IgD-negative memory B cell (primary cell): ENCODE measurements at regions not wholly inside any gene's neighbourhood (a gene's known extent, or its start where the extent isn't known, plus 50 kb on each side); places are given as distances from the start of the nearest gene placed in this dataset.
"Not testable (repeated sequence)": the region's sequence is repeated elsewhere in the genome, so short reads cannot be mapped to it uniquely, and the experiment has no call there.

Experiments used
- H3K27ac Mint-ChIP-seq, 3 donors: one replicate each; pipeline ENCODE4 v1.8.0; 2020 to 2022; ENCODE audit warnings: mild to moderate bottlenecking in 3 of 3, mixed read lengths in 3 of 3, moderate library complexity in 1 of 3
- H3K27me3 Mint-ChIP-seq: one replicate; pipeline ENCODE4 v1.8.0; 2021; ENCODE audit warnings: mixed read lengths
- H3K36me3 Mint-ChIP-seq: one replicate; pipeline ENCODE4 v1.8.0; 2020; ENCODE audit warnings: mild to moderate bottlenecking, mixed read lengths
- H3K4me1 Mint-ChIP-seq, 3 donors: one replicate each; pipeline ENCODE4 v1.8.0; 2020 to 2022; ENCODE audit warnings: mixed read lengths in 3 of 3, mild to moderate bottlenecking in 1 of 3
- H3K4me3 Mint-ChIP-seq, 4 donors: one replicate each; pipeline ENCODE4 v1.8.0; 2020 to 2022; ENCODE audit warnings: mild to moderate bottlenecking in 4 of 4, mixed read lengths in 4 of 4, moderate library complexity in 3 of 4
- H3K9me3 Mint-ChIP-seq, 3 donors: one replicate each; pipeline ENCODE4 v1.8.0; 2020 to 2021; ENCODE audit warnings: mixed read lengths in 3 of 3, mild to moderate bottlenecking in 1 of 3

GRCh38 chrX:142601792-142602191 lies 396.7 kb upstream of the MAGEC2 start:
- Mint-ChIP-seq H3K36me3 (no peaks in the 10 kb centered on the region), H3K4me3 (no peak overlapping the region), H3K4me1 (no peaks in the 10 kb centered on the region), H3K27ac (no peak overlapping the region), H3K9me3 (peaks cover 2 to 7% (median 5%) of the 10 kb centered on the region in 3 donors), H3K27me3 (peaks cover 2% of the 10 kb centered on the region)

- Mint-ChIP-seq H3K9me3 (peaks cover 0 to 8% (median 6%) of the 10 kb centered on the region in 3 donors), H3K36me3 (no peaks in the 10 kb centered on the region), H3K4me3 (no peak overlapping the region), H3K27me3 (no peaks in the 10 kb centered on the region), H3K4me1 (no peaks in the 10 kb centered on the region), H3K27ac (no peak overlapping the region)
Observed at GRCh38 chrX:142593361-142593862, 388.3 kb upstream of the MAGEC2 start.

GRCh38 chrX:142576615-142577014 lies 371.5 kb upstream of the MAGEC2 start:
- Mint-ChIP-seq H3K9me3 (peaks cover 0 to 4% (median 3%) of the 10 kb centered on the region in 3 donors), H3K4me3 (no peak overlapping the region), H3K36me3 (no peaks in the 10 kb centered on the region), H3K27ac (no peak overlapping the region), H3K4me1 (peaks cover 0 to 3% (median 0%) of the 10 kb centered on the region in 3 donors), H3K27me3 (no peaks in the 10 kb centered on the region)

- peaks cover 4 to 10% (median 5%) of the 10 kb centered on the region in 3 donors for H3K9me3 Mint-ChIP-seq
- no peak overlapping the region for H3K27ac Mint-ChIP-seq
- H3K27me3 Mint-ChIP-seq = no peaks in the 10 kb centered on the region
- H3K36me3 Mint-ChIP-seq = peaks cover 1% of the 10 kb centered on the region
- H3K4me3 Mint-ChIP-seq = no peak overlapping the region
- H3K4me1 Mint-ChIP-seq = no peaks in the 10 kb centered on the region
Observed at GRCh38 chrX:142549923-142550322, 344.8 kb upstream of the MAGEC2 start.

GRCh38 chrX:142505839-142506238 lies 300.7 kb upstream of the MAGEC2 start:
- no peak overlapping the region for H3K4me3 Mint-ChIP-seq
- H3K36me3 Mint-ChIP-seq = no peaks in the 10 kb centered on the region
- no peaks in the 10 kb centered on the region for H3K4me1 Mint-ChIP-seq
- peaks cover 0 to 14% (median 0%) of the 10 kb centered on the region in 3 donors for H3K9me3 Mint-ChIP-seq
- H3K27ac Mint-ChIP-seq = no peak overlapping the region
- no peaks in the 10 kb centered on the region for H3K27me3 Mint-ChIP-seq

GRCh38 chrX:142503967-142504643 lies 299.0 kb upstream of the MAGEC2 start:
- Mint-ChIP-seq H3K36me3 (no peaks in the 10 kb centered on the region), H3K27me3 (no peaks in the 10 kb centered on the region), H3K9me3 (peaks cover 0 to 14% (median 0%) of the 10 kb centered on the region in 3 donors), H3K4me3 (no peak overlapping the region), H3K27ac (no peak overlapping the region), H3K4me1 (no peaks in the 10 kb centered on the region)

GRCh38 chrX:142502441-142502840 lies 297.4 kb upstream of the MAGEC2 start:
- Mint-ChIP-seq H3K27me3 (no peaks in the 10 kb centered on the region), H3K4me1 (peaks cover 0 to 2% (median 0%) of the 10 kb centered on the region in 3 donors), H3K36me3 (no peaks in the 10 kb centered on the region), H3K4me3 (no peak overlapping the region), H3K9me3 (peaks cover 0 to 10% (median 0%) of the 10 kb centered on the region in 3 donors), H3K27ac (no peak overlapping the region)

- no peaks in the 10 kb centered on the region for H3K27me3 Mint-ChIP-seq
- peaks cover 2 to 5% (median 3%) of the 10 kb centered on the region in 3 donors for H3K9me3 Mint-ChIP-seq
- H3K4me3 Mint-ChIP-seq = no peak overlapping the region
- H3K36me3 Mint-ChIP-seq = no peaks in the 10 kb centered on the region
- peaks cover 0 to 2% (median 0%) of the 10 kb centered on the region in 3 donors for H3K4me1 Mint-ChIP-seq
- no peak overlapping the region for H3K27ac Mint-ChIP-seq
Observed at GRCh38 chrX:142499992-142500391, 294.9 kb upstream of the MAGEC2 start.

GRCh38 chrX:142483965-142484364 lies 278.9 kb upstream of the MAGEC2 start:
- Mint-ChIP-seq H3K27ac (no peak overlapping the region), H3K4me1 (peaks cover 0 to 1% (median 0%) of the 10 kb centered on the region in 3 donors), H3K36me3 (no peaks in the 10 kb centered on the region), H3K9me3 (peaks cover 2 to 4% (median 2%) of the 10 kb centered on the region in 3 donors), H3K4me3 (no peak overlapping the region), H3K27me3 (no peaks in the 10 kb centered on the region)

- Mint-ChIP-seq H3K27me3 (no peaks in the 10 kb centered on the region), H3K27ac (no peak overlapping the region), H3K4me1 (no peaks in the 10 kb centered on the region), H3K4me3 (no peak overlapping the region), H3K9me3 (no peaks in the 10 kb centered on the region), H3K36me3 (no peaks in the 10 kb centered on the region)
Observed at GRCh38 chrX:142446349-142446748, 241.3 kb upstream of the MAGEC2 start.

GRCh38 chrX:142428916-142429315 lies 223.8 kb upstream of the MAGEC2 start:
- no peaks in the 10 kb centered on the region for H3K4me1 Mint-ChIP-seq
- H3K9me3 Mint-ChIP-seq = peaks cover 0 to 1% (median 0%) of the 10 kb centered on the region in 3 donors
- H3K27me3 Mint-ChIP-seq = no peaks in the 10 kb centered on the region
- no peak overlapping the region for H3K4me3 Mint-ChIP-seq
- H3K27ac Mint-ChIP-seq = no peak overlapping the region
- no peaks in the 10 kb centered on the region for H3K36me3 Mint-ChIP-seq

GRCh38 chrX:142390998-142391397 lies 185.9 kb upstream of the MAGEC2 start:
- not testable (repeated sequence) for H3K4me1 Mint-ChIP-seq, H3K9me3 Mint-ChIP-seq, H3K27ac Mint-ChIP-seq, H3K36me3 Mint-ChIP-seq, H3K4me3 Mint-ChIP-seq, H3K27me3 Mint-ChIP-seq

GRCh38 chrX:142363501-142363900 lies 158.4 kb upstream of the MAGEC2 start:
- Mint-ChIP-seq H3K27ac (no peak overlapping the region), H3K36me3 (peaks cover 1% of the 10 kb centered on the region), H3K27me3 (no peaks in the 10 kb centered on the region), H3K9me3 (no peaks in the 10 kb centered on the region), H3K4me3 (no peak overlapping the region), H3K4me1 (no peaks in the 10 kb centered on the region)

- no peak overlapping the region for H3K27ac Mint-ChIP-seq
- no peaks in the 10 kb centered on the region for H3K36me3 Mint-ChIP-seq
- H3K27me3 Mint-ChIP-seq = no peaks in the 10 kb centered on the region
- H3K9me3 Mint-ChIP-seq = peaks cover 0 to 2% (median 0%) of the 10 kb centered on the region in 3 donors
- no peaks in the 10 kb centered on the region for H3K4me1 Mint-ChIP-seq
- H3K4me3 Mint-ChIP-seq = no peak overlapping the region
Observed at GRCh38 chrX:142359331-142359730, 154.2 kb upstream of the MAGEC2 start.

- peaks cover 2 to 13% (median 8%) of the 10 kb centered on the region in 3 donors for H3K9me3 Mint-ChIP-seq
- no peak overlapping the region for H3K4me3 Mint-ChIP-seq
- no peaks in the 10 kb centered on the region for H3K36me3 Mint-ChIP-seq
- no peaks in the 10 kb centered on the region for H3K27me3 Mint-ChIP-seq
- H3K4me1 Mint-ChIP-seq = no peaks in the 10 kb centered on the region
- no peak overlapping the region for H3K27ac Mint-ChIP-seq
Observed at GRCh38 chrX:142327182-142327581, 122.1 kb upstream of the MAGEC2 start.

GRCh38 chrX:142312591-142312990 lies 107.5 kb upstream of the MAGEC2 start:
- Mint-ChIP-seq H3K36me3 (peaks cover 1% of the 10 kb centered on the region), H3K27me3 (no peaks in the 10 kb centered on the region), H3K9me3 (peaks cover 0 to 7% (median 0%) of the 10 kb centered on the region in 3 donors), H3K27ac (no peak overlapping the region), H3K4me3 (no peak overlapping the region), H3K4me1 (no peaks in the 10 kb centered on the region)
